Erythroblast (primary cell): ENCODE measurements at regions not wholly inside any gene's neighbourhood (a gene's known extent, or its start where the extent isn't known, plus 50 kb on each side); places are given as distances from the start of the nearest gene placed in this dataset.

Experiments used
- DNase-seq, 2 experiments: peaks; one replicate each; lab custom pipeline; 2025; lab: John Stamatoyannopoulos, UW
- GATA1 ChIP-seq: IDR thresholded peaks from 2 replicates; pipeline ENCODE4 v1.6.1; 2011; ENCODE audit warnings: low read depth, mild to moderate bottlenecking, control low read depth, low read length, moderate library complexity
- POLR2A ChIP-seq: IDR thresholded peaks from 2 replicates; pipeline ENCODE4 v1.6.1; 2011; ENCODE audit warnings: mild to moderate bottlenecking, low read length

DNA sequence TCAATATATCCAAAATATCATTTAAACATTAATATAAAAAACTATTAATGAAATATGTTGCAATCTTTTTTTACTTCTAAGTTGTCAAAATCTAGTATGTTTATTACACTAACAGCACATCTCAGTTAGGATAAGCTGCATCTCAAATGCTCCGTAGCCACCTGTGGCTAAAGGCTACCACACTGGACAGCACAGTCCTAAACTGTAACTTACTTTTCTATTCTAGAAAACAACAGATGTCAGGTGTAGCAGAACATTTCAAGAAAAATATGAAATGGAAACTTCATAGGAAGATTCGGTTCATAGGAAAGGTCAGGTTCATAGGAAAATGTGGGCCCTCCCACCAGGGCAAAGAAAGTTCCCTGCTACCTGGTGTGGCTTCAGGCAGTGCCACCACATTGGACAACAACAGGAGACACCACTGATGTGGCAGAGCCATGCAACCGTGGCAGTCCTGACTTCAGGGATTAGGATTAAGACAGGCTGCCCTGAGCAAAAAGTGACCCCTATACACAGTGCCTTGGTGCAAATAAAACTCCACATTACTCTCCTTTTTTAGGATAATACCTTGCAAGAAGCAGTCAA is 197.8 kb upstream of the NR4A3 start:
- TF ChIP-seq POLR2A (no peak), GATA1 (no peak)
- DNase-seq: no peak

GRCh38 chr9:99624499-99625233 is 197.0 kb upstream of the NR4A3 start:
- DNase-seq: no peak
- TF ChIP-seq POLR2A: no peak
- TF ChIP-seq GATA1: no peak

DNA sequence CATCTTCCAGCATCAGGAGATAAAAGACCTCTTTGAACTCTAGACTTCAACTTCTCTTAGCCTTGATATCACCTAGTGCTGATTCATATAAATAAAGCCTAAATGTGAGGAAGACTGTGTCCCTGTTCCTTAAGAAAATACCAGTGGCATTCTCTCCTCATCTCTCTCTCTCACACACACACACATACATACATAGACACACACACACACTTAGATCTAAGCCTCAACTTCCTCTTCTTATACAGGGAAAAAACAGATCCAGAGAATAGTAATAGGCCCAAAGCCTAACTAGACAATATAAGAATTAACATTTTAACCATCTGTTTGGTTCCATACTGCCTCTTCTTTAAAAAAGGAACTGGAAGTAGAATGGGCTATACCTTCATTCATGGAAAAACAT is 195.3 kb upstream of the NR4A3 start:
- TF ChIP-seq GATA1 (no peak), POLR2A (no peak)
- no peak for DNase-seq

DNA sequence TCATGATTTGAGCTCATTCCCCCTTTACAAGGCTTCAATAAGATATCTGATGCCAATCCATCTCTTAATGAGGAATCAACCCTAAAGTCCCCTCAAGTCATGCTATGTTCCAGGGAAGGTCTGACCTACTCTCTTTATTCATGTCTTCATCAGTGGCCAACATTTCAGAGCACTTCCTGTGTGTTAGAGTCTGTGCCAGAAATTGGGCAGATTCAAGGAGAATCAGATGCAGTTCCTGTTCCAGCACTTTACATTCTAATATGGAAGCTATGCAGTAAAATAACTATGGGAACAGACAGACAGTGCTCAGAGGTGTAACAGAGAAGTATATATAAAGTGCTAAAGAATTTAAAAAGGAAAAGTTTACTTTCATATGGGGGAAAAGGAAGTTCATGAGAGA is 193.4 kb upstream of the NR4A3 start:
- no peak for TF ChIP-seq GATA1
- no peak for TF ChIP-seq POLR2A
- DNase-seq: no peak

- DNase-seq: no peak
- TF ChIP-seq POLR2A (no peak), GATA1 (no peak)
Observed at GRCh38 chr9:99628849-99629620, 192.7 kb upstream of the NR4A3 start.

DNA sequence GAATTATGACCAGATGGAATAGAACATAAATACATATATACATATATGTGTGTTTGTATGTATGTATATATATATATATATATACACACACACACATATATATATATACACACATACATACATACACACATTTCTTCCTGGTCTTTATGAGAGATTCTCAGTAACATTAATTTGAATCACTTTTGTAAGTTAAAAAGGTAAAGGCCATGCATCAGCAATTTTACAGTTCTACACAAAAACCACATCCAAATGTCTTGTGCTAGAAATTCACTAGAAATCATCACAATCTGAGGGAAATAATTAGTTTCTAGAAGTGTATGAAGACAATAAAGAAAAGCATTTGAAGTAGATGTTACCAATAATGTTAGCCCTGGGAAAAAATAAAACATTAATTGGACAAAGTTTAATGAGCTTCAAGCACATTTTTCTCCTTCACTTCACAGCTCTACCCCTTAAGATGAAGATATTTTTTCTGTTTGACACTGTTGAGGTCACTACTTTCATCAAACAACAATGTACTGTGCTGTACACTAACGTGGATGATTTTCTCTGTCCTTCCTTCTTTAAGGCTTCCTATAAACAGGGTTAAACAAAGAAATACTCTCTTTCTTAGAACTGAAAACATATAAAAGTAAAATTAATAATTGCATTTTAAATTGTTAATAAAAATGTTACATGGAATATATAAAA is 189.2 kb upstream of the NR4A3 start:
- DNase-seq: no peak
- no peak for TF ChIP-seq GATA1
- no peak for TF ChIP-seq POLR2A

- DNase-seq: no peak
- TF ChIP-seq GATA1 (no peak), POLR2A (no peak)
Observed at GRCh38 chr9:99633265-99633664, 188.4 kb upstream of the NR4A3 start.

DNA sequence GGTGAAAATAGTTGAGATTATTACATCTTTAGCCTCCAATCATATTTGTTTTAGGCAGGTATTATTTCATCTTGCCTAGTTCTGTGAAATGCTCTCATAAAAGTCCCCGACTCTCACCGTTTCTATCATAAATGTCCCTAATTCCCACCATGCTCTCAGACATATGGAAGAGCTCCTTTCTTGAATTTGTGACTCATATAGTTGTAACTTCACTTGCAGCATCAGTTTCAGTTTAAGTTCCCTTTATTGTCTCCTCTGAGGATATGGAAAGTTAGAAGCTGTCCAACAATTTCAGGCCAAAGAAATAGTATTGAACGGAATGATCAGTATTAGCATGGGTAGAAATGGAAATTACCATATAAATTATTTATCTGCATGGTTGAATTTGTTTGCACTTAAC is 187.5 kb upstream of the NR4A3 start:
- no peak for DNase-seq

DNA sequence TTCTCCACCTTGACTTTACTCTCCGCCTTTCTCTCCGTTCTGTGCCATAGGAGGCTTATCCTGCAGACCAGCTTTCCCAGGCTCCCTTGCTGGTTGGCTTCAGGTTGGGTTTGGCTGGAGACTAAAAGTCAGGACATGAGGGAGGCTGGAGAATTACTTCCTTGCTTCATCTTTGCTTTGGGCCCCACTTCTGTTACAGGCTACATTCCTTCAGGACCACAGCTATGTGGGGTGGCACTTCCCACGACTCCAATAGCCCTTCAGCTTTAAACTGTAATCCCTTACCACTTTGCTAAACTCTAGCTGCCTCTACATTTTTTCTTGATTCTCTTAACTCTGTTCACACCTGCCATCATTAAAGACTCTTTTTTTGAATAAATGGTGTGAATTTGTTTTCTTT is 186.7 kb upstream of the NR4A3 start:
- no peak for DNase-seq
- no peak for TF ChIP-seq GATA1
- TF ChIP-seq POLR2A: no peak

More for the DNA sequence above, 187.5 kb upstream of the NR4A3 start:
- no peak for TF ChIP-seq GATA1

GRCh38 chr9:99637641-99638040 is 184.0 kb upstream of the NR4A3 start:
- TF ChIP-seq POLR2A (no peak), GATA1 (no peak)
- no peak for DNase-seq

DNA sequence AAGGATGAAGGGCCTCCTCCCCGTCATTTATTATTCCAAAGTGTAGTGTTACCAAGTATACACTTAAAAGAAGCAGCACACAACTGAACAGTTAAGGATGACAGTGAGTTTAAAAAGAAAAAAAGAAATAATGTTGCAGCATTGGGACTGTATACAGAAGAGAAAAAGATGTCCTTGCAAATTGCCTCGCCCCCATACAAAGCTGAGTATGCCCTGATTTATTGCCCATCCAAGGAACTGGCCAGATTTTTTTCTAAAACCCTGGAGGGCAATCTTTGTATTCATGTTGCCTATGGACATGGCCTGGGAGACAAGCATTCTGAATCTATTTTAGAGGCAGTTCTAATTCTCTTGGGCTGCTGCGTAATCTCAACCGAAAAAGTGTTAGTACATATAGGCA is 182.7 kb upstream of the NR4A3 start:
- TF ChIP-seq POLR2A (no peak), GATA1 (no peak)
- no peak for DNase-seq

GRCh38 chr9:99647604-99648003 is 174.1 kb upstream of the NR4A3 start:
- DNase-seq: no peak
- no peak for TF ChIP-seq POLR2A
- TF ChIP-seq GATA1: no peak

- DNase-seq: no peak
- TF ChIP-seq GATA1 (no peak), POLR2A (no peak)
Observed at GRCh38 chr9:99650187-99650874, 171.4 kb upstream of the NR4A3 start.
